GM18867 (cell line): ENCODE measurements at regions not wholly inside any gene's neighbourhood (a gene's known extent, or its start where the extent isn't known, plus 50 kb on each side); places are given as distances from the start of the nearest gene placed in this dataset.
A peak's percentile ranks its signal among the peaks of the same experiment; 100 is the strongest.
"Not testable (repeated sequence)": the region's sequence is repeated elsewhere in the genome, so short reads cannot be mapped to it uniquely, and the experiment has no call there.

Source experiments
- ATAC-seq: cut with Tn5 transposase; IDR thresholded peaks from one replicate; pipeline ENCODE4 v1.9.1; 2021; ENCODE audit warnings: mild to moderate bottlenecking, moderate library complexity; ENCODE audit not compliant: unreplicated experiment

DNA sequence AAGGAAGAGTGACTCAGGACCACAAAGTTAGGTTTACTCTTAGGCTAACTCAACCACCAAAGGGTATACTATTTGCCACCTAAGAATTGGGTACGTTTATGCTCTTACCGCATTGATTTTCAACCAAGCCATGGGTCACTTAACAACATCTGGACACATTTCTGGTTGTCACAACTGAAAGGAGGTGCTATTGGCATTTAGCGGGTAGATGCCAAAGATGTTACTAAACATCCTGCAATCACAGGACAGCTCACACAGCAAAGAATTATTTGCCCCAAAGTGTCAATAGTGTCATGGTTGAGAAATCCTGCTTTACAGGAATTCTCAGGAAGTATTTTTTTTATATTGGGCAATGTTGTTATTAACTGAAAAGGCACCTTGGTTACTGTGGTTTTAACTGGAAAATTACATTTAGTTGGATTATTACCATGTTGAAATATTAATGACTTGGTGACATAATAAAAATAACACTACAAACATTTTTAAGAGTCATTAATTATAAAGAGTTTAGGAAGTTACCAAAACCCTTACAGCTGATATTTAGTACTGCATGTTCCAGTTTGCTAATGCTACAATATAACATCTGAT lies 185.0 kb upstream of the TMEM196 start:
- no peak for ATAC-seq

- no peak for ATAC-seq
These were observed 184.2 kb upstream of the TMEM196 start for GRCh38 chr7:19957664-19958063.

DNA sequence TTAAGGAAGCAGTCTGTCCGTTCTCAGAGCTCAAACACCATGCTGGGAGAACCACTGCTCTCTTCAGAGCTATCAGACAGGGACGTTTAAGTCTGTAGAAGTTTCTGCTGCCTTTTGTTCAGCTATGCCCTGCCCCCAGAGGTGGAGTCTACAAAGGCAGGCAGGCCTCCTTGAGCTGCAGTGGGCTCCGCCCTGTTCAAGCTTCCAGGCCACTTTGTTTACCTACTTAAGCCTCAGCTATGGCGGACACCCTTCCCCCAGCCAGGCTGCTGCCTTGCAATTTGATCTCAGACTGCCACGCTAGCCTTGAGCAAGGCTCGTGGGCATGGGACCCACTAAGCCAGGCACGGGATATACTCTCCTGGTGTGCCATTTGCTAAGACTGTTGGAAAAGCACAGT lies 180.7 kb upstream of the TMEM196 start:
- ATAC-seq, result not testable (repeated sequence)

DNA sequence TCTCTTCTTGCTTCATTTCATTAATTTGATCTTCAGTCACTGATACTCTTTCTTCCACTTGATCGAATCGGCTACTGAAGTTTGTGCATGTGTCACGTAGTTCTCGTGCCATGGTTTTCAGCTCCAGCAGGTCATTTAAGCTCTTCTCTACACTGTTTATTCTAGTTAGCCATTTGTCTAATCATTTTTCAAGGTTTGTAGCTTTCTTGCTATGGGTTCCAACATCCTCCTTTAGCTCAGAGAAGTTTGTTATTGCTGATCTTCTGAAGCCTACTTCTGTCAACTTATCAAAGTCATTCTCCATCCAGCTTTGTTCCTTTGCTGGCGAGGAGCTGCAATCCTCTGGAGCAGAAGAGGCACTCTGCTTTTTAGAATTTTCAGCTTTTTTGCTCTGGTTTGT lies 180.0 kb upstream of the TMEM196 start:
- ATAC-seq, result not testable (repeated sequence)

DNA sequence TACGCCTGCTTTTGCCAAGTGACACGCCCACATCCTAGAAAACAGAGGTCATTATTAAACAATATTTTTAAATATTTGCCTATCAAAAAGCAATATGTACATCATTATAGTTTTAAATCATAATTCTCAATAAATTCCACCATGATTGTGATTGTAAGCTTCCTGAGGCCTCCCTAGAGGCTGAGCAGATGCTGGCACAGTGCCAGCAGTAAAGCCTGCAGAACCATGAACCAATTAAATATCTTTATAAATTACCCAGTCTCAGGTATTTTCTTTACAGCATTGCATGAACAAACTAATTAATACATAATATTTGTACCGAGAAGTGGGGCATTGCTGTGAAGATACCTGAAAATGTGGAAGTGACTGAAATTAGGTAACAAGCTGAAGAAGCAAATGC lies 174.7 kb upstream of the TMEM196 start:
- no peak for ATAC-seq

DNA sequence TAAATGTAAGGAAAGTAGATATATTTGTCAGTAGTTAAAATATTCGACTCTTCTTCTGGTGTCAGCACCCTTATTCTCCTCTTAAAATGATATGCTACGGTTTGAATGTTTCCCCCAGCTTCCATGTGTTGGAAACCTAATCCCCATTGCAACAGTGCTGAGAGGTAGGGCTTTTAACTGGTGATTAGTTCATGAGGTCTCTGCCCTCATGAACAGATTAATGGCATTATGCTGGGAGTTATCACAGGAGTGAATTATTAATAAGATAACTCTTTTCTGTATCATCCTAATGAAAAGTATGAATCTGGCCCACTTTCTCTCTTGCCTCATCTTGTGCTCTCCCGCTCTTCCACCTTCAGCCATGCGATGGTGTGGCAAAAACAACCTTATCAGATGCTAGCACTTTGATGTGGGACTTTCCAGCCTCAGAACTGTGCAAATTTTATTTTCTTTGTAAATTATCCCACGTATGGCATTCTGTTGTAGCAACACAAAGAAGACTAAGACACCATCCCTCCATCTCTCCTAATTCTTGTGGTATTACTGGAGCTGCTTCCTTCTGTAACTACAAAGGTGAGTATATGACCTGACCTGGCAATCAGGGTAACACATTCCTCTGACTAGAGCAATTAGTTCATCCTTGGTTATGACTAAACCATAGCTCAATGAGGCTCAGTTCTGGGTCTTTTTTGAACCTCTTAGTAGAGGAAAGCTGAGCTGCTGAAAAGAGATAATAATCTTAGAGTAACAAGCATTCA lies 171.1 kb upstream of the TMEM196 start:
- ATAC-seq, result no peak

DNA sequence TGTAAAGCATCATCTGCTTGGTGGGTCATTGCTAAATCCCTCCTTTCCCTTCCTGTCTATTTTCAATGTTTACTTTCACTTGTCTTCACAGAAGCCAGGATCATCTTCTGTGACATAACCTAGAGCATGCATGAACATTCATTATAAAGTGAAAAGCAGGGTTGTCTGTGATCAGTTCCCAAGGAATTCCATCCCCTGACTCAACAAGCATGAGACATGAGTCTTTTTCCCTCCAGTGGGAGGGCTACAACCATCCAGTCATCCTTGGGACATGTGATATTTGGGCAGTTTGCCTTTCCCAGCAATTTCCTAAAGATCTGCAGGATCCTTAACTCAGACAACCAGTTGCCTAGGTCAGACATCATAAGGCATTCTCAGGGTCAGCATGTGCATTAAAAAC lies 166.3 kb upstream of the TMEM196 start:
- no peak for ATAC-seq

DNA sequence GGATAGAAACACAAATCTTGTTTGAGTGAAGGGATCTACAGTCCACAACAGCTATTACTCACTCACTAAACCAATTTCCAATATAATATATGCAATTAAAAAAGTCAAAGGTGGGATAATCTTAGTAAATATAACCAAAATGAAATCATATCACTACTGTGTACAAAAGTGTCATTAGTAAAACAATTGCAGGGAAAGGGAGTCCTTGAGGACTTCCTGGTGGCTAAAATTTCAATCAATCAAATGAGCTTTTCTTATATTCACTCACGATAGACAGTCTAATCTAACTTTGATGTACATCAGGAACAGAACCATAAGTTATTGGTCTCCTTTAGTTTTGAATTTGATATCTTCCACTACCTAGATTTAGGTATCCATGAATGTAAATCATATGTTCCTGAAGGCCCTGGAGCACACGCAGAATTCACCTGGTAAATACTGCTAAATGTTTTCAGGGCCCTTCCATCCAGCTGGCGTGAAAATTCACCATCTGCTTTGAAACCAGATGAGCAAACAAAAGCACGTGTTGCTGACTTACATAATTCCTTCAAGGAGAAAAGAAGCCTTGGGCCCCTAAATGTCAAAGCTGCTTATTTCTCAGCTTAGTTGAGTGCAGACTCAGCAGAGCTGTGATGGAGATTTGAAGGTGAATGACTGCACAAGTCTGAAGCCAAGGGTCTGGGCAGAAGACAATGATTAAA lies 159.3 kb upstream of the TMEM196 start:
- no peak for ATAC-seq

GRCh38 chr7:19930851-19931250 lies 157.4 kb upstream of the TMEM196 start:
- no peak for ATAC-seq

GRCh38 chr7:19930051-19930450 lies 156.6 kb upstream of the TMEM196 start:
- no peak for ATAC-seq

GRCh38 chr7:19928247-19928646 lies 154.8 kb upstream of the TMEM196 start:
- ATAC-seq, result peak; percentile 81

GRCh38 chr7:19920705-19921104 lies 147.3 kb upstream of the TMEM196 start:
- no peak for ATAC-seq

GRCh38 chr7:19920166-19920565 lies 146.7 kb upstream of the TMEM196 start:
- ATAC-seq, result no peak

DNA sequence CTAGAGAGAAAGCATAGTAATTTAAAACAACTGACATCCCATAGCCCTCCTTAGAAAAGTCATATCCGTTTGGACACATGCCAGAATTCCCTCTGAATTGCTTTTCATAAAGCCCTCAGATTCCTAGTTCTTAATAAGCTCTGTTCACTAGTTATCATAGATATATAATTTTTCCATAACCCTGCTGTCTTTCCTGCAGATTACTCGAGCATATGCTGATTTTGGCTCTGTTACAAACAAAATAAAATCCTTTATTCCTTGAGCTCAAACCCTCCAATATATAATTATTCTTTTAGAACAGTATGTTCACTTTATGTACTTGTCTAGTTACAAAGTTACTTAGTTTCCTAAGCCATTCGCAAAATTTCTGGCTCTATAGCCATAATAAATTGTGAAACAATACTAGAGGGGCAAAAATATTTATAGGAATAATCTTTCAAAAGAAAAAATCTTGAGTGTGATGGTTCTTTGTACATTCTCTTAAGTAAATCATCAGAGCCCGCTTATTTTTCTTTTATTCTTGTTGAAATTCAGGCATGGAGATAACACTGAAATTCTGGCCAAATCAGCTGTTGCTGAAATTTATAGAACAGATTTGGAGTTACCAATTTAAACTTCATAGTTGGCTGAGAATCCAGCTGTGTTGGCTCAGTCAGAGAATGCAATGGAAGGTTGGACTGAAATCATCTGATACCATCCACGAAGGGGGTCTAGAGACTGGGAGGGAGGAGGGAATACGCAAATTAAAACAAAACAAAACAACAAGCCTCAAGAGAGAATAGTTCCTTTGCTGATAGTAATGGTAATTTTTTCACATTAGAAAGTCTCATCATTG lies 146.1 kb upstream of the TMEM196 start:
- no peak for ATAC-seq

- ATAC-seq, result no peak
These were observed 142.6 kb upstream of the TMEM196 start for GRCh38 chr7:19916046-19916445.

DNA sequence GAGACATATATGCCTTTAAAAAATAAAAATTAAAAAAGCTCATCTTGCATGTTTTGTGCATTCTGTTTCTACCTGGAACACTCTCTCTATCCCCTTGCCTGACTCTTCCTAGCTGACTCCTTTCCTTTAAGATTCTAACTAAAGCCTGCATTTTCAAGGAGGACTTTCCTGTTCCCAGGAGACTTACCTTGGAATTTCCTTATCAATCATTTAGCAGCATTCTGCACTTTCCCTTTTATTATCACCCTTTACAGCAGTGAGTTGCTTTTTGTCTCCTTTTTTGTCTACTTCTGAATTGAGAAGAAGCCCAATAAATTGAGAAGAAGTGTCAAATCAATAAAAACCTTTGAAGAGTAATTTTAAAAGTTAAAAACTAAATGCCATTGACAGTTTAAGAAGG lies 142.2 kb upstream of the TMEM196 start:
- ATAC-seq, result no peak

GRCh38 chr7:19914866-19915265 lies 141.4 kb upstream of the TMEM196 start:
- ATAC-seq, result no peak

DNA sequence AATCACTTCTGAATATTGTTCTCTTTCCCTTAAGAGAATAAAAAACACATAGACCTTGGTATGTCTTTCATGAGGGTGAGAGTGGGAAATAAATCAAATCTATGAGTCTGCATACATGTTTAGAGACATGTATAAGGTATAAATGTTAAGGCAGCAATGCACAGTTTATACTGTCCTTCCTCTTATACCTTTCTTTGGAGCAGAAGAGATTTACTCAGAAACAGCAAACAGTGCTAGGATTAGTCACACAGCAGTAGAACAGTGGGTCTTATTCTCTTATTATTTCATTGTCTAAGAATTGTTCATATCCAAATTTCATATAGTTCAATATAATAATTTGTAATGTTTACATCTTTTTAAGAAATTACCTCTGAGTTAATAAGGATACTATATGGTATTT lies 126.7 kb upstream of the TMEM196 start:
- ATAC-seq, result no peak

GRCh38 chr7:19899529-19899928 lies 126.1 kb upstream of the TMEM196 start:
- ATAC-seq, result no peak

GRCh38 chr7:19882893-19883292 lies 109.5 kb upstream of the TMEM196 start:
- ATAC-seq, result not testable (repeated sequence)

DNA sequence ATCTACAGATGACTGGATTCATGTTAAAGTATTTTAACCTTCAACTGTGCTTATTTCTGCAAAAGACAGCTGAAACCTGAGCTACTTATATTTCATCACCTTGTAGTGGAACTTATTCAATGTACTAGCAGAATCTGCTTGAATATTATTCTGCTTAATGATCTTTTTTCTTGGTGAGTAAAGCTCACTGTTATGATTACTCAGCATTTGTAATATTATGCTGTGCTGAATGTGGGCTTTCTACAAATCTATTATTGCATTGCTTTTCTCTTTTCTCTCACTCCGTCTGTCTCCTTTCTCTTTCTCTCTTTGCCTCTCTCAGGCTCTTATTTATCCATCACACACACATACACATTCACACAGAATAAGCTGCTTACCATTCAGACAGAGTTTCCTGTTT lies 98.7 kb upstream of the TMEM196 start:
- ATAC-seq, result no peak
